K562 (cell line): ENCODE measurements at regions not wholly inside any gene's neighbourhood (a gene's known extent, or its start where the extent isn't known, plus 50 kb on each side); places are given as distances from the start of the nearest gene placed in this dataset.

Experiments
- CEBPB ChIP-seq: fragments of 450-650 bp; IDR thresholded peaks from 2 replicates; pipeline ENCODE4 v1.6.1; 2016; ENCODE audit warnings: missing genetic modification characterization, missing compliant biosample characterization
- E2F1 ChIP-seq: sonication (generic); formaldehyde crosslinking; IDR thresholded peaks from 2 replicates; pipeline ENCODE4 v1.8.1; 2023; ENCODE audit warnings: mild to moderate bottlenecking, missing genetic modification reagents, moderate library complexity
- E2F5 ChIP-seq: sonication (generic); formaldehyde crosslinking; IDR thresholded peaks from 2 replicates; pipeline ENCODE4 v1.8.0; 2022; ENCODE audit warnings: mild to moderate bottlenecking, missing genetic modification reagents
- ELF1 ChIP-seq: fragments of 200-800 bp; sonication (Bioruptor generic); IDR thresholded peaks from 2 replicates; pipeline ENCODE4 v1.6.1; 2016; ENCODE audit warnings: missing genetic modification characterization, missing compliant biosample characterization
- MCM3 ChIP-seq: fragments of 450-650 bp; IDR thresholded peaks from 2 replicates; pipeline ENCODE4 v1.6.1; 2016
- POLR2AphosphoS5 ChIP-seq: IDR thresholded peaks from 2 replicates; pipeline ENCODE4 v1.6.1; 2011; ENCODE audit warnings: mild to moderate bottlenecking, low read depth, low read length, moderate library complexity; ENCODE audit not compliant: control insufficient read depth, insufficient read depth
- SMC3 ChIP-seq: conservative IDR thresholded peaks from 2 replicates; pipeline ENCODE4 v1.6.1; 2011; ENCODE audit warnings: low read depth, low read length, improper control_type of control experiment; ENCODE audit not compliant: insufficient read depth
- SNIP1 ChIP-seq: fragments of 450-650 bp; IDR thresholded peaks from 2 replicates; pipeline ENCODE4 v1.7.1; 2017; ENCODE audit warnings: low read depth, mild to moderate bottlenecking
- ZNF586 ChIP-seq: fragments of 450-650 bp; formaldehyde crosslinking; conservative IDR thresholded peaks from 2 replicates; pipeline ENCODE4 v1.4.0; 2020; ENCODE audit warnings: mild to moderate bottlenecking, moderate library complexity

GRCh38 chr9:108410161-108410560 is 445.6 kb downstream of the ACTL7B start:
- TF ChIP-seq CEBPB (no peak), ZNF586 (no peak), SMC3 (no peak), ELF1 (tag) (no peak), E2F5 (no peak), E2F1 (no peak), POLR2AphosphoS5 (no peak), MCM3 (no peak), SNIP1 (no peak)
